ENCODE measurements at regions not wholly inside any gene's neighbourhood (a gene's known extent, or its start where the extent isn't known, plus 50 kb on each side); places are given as distances from the start of the nearest gene placed in this dataset.
"Not testable (repeated sequence)": the region's sequence is repeated elsewhere in the genome, so short reads cannot be mapped to it uniquely, and the experiment has no call there.

- Histone ChIP-seq H3K27ac (no peak overlapping the region), H3K4me3 (no peak overlapping the region)
- DNase-seq (ENCODE audit: low spot score) = no peak
- no peak for TF ChIP-seq CTCF (IDR thresholded peaks at IDR 0.05)
These were observed 95.0 kb upstream of the TERB2 start for GRCh38 chr15:44861439-44861910.

GRCh38 chr15:44861917-44862316 lies 94.6 kb upstream of the TERB2 start:
- Histone ChIP-seq H3K4me3 (no peak overlapping the region), H3K27ac (no peak overlapping the region)
- TF ChIP-seq CTCF (IDR thresholded peaks at IDR 0.05) = no peak
- DNase-seq (ENCODE audit: low spot score) = no peak

GRCh38 chr15:44862866-44863265 lies 93.6 kb upstream of the TERB2 start:
- H3K27ac ChIP-seq; DNase-seq (ENCODE audit: low spot score); H3K4me3 ChIP-seq: not testable (repeated sequence)

- H3K27ac ChIP-seq; DNase-seq (ENCODE audit: low spot score); H3K4me3 ChIP-seq: not testable (repeated sequence)
These were observed 88.4 kb upstream of the TERB2 start for GRCh38 chr15:44868100-44868499.

GRCh38 chr15:44870125-44870524 lies 86.4 kb upstream of the TERB2 start:
- H3K4me3 ChIP-seq; H3K27ac ChIP-seq; DNase-seq (ENCODE audit: low spot score): not testable (repeated sequence)

- no peak for TF ChIP-seq CTCF (IDR thresholded peaks at IDR 0.05)
- Histone ChIP-seq H3K4me3 (no peak overlapping the region), H3K27ac (no peak overlapping the region)
- no peak for DNase-seq (ENCODE audit: low spot score)
These were observed 83.4 kb upstream of the TERB2 start for GRCh38 chr15:44873103-44873502.

GRCh38 chr15:44879066-44879465 lies 77.4 kb upstream of the TERB2 start:
- Histone ChIP-seq H3K27ac (no peak overlapping the region), H3K4me3 (no peak overlapping the region)
- no peak for TF ChIP-seq CTCF (IDR thresholded peaks at IDR 0.05)
- no peak for DNase-seq (ENCODE audit: low spot score)

- no peak overlapping the region for H3K27ac ChIP-seq
- TF ChIP-seq CTCF (IDR thresholded peaks at IDR 0.05) = no peak
- no peak overlapping the region for H3K4me3 ChIP-seq
- no peak for DNase-seq (ENCODE audit: low spot score)
These were observed 74.0 kb upstream of the TERB2 start for GRCh38 chr15:44882499-44882968.

- no peak overlapping the region for H3K27ac ChIP-seq
- TF ChIP-seq CTCF (IDR thresholded peaks at IDR 0.05) = no peak
- H3K4me3 ChIP-seq = no peak overlapping the region
- DNase-seq (ENCODE audit: low spot score) = no peak
These were observed 73.1 kb upstream of the TERB2 start for GRCh38 chr15:44883199-44883877.

GRCh38 chr15:44898890-44899651 lies 57.4 kb upstream of the TERB2 start:
- H3K4me3 ChIP-seq; H3K27ac ChIP-seq; DNase-seq (ENCODE audit: low spot score): not testable (repeated sequence)

GRCh38 chr15:44899775-44900174 lies 56.7 kb upstream of the TERB2 start:
- not testable (repeated sequence) for H3K27ac ChIP-seq; H3K4me3 ChIP-seq; DNase-seq (ENCODE audit: low spot score)

All from coronary artery (tissue), 2 donors.